Spleen (tissue), 11 donors: ENCODE measurements at regions not wholly inside any gene's neighbourhood (a gene's known extent, or its start where the extent isn't known, plus 50 kb on each side); places are given as distances from the start of the nearest gene placed in this dataset.

Source experiments
- DNase-seq: peaks from one replicate; pipeline ENCODE4 v3.0.0-alpha.2; 2020
- H3K27ac ChIP-seq, 8 donors: fragments of 200-600 bp; sonication (generic) in 7 of 8; 1 replicate in 4 of 8; 2 replicates in 4 of 8; pipeline versions ENCODE4 v1.5.0 to v1.8.0; 2016 to 2021; ENCODE audit warnings: inconsistent platforms in 4 of 8, mild to moderate bottlenecking in 4 of 8, moderate library complexity in 1 of 8
- H3K27me3 ChIP-seq, 7 donors: fragments of 200-600 bp; sonication (generic) in 6 of 7; replicated peaks in 1 of 7; 1 replicate in 4 of 7; 2 replicates in 3 of 7; pipeline versions ENCODE4 v1.5.0 to v1.8.0; 2016 to 2021; ENCODE audit warnings: inconsistent platforms in 3 of 7, mild to moderate bottlenecking in 1 of 7
- H3K36me3 ChIP-seq, 6 donors: fragments of 200-600 bp; sonication (generic) in 5 of 6; 1 replicate in 4 of 6; 2 replicates in 2 of 6; pipeline versions ENCODE4 v1.5.0 to v1.8.0; 2016 to 2021; ENCODE audit warnings: inconsistent platforms in 2 of 6
- H3K4me1 ChIP-seq, 6 donors: fragments of 200-600 bp; sonication (generic) in 5 of 6; 1 replicate in 3 of 6; 2 replicates in 3 of 6; pipeline versions ENCODE4 v1.5.0 to v1.8.0; 2016 to 2021; ENCODE audit warnings: inconsistent platforms in 3 of 6
- H3K4me3 ChIP-seq, 8 donors: fragments of 200-600 bp; sonication (generic) in 7 of 8; 1 replicate in 4 of 8; 2 replicates in 4 of 8; pipeline versions ENCODE4 v1.5.0 to v1.8.0; 2016 to 2021; ENCODE audit warnings: inconsistent platforms in 4 of 8, mild to moderate bottlenecking in 4 of 8, moderate library complexity in 2 of 8
- H3K9me3 ChIP-seq, 8 donors: fragments of 200-600 bp; sonication (generic) in 7 of 8; 1 replicate in 4 of 8; 2 replicates in 4 of 8; pipeline versions ENCODE4 v1.5.0 to v1.8.0; 2016 to 2021; ENCODE audit warnings: inconsistent platforms in 4 of 8
- POLR2A ChIP-seq, 3 donors: fragments of 450-650 bp; IDR thresholded peaks; one replicate each; pipeline ENCODE4 v1.5.1; 2017; ENCODE audit warnings: antibody characterized with exemption in 3 of 3, mild to moderate bottlenecking in 1 of 3
- POLR2AphosphoS5 ChIP-seq, 3 donors: sonication (generic); formaldehyde crosslinking; IDR thresholded peaks; one replicate each; pipeline ENCODE4 v1.5.1; 2017; ENCODE audit warnings: antibody characterized with exemption in 3 of 3
- WGBS, 5 donors: extraction: QIAGEN DNeasy Blood & Tissue Kit in 3 of 5; methylation state at CpG; one replicate each; pipeline versions ENCODE4 v1.1.5 to v1.1.7; 2013 to 2018; 5-methylcytosine and 5-hydroxymethylcytosine counted together
- intact Hi-C: fragments of 100-400 bp; cut with DNase I; formaldehyde crosslinking; loops from one replicate; pipeline ENCODE4 v1.15.0; 2023; ENCODE audit warnings: low total_unique reads
- TF ChIP-seq, protein P1 (sequence below), 11 experiments: fragments of 200-600 bp in 7 of 11; fragments of 450-650 bp in 4 of 11; sonication (generic) in 4 of 11; IDR thresholded peaks in 8 of 11; conservative IDR thresholded peaks in 3 of 11; 1 replicate in 7 of 11; 2 replicates in 4 of 11; pipeline versions ENCODE4 v1.4.0 to v1.8.0; 2016 to 2021; ENCODE audit warnings: antibody characterized with exemption in 11 of 11, inconsistent platforms in 4 of 11, mild to moderate bottlenecking in 1 of 11
- donor health status: healthy with polysubstance abuse.
- donor health status: DM: no; HTN: no; CAD: no; lungs with moderate emphysema.
- donor health status: DM: no; HTN: no; CAD: no.
- donor health status: Bipolar disorder and iron deficiency.
- donor health status: healthy.
- donor health status: DM: no; HTN: no; CAD: no.
- donor health status: DM: yes; HTN: yes; CAD: no.

DNA sequence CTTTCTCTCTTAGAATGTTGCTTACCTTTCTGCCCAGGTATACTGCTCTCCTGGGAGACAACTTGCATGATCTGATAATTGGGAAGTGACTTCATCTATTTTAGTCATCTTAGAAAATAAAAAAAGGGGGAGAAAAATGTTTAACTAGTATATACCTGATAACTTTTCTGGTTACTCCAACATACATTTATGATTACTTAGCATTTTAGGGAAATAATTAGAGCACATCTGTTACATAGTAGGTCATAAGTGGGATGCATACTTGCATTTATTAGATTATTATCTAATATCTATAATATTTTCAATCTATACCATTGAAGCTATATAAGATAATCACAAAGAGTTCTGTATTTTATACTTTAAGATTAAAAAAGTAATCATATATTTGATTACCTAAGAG, 193.9 kb upstream of the EYS start:
- no peaks in the 10 kb centered on the region for H3K4me1 ChIP-seq
- intact Hi-C loops = no loop called here
- H3K36me3 ChIP-seq = no peaks in the 10 kb centered on the region
- no peaks in the 10 kb centered on the region for H3K27me3 ChIP-seq
- H3K27ac ChIP-seq = no peak overlapping the region
- peaks cover 0 to 47% (median 16%) of the 10 kb centered on the region in 8 donors for H3K9me3 ChIP-seq
- no peak for DNase-seq
- no peak overlapping the region for H3K4me3 ChIP-seq
- TF ChIP-seq POLR2A (IDR thresholded peaks at IDR 0.05) = no peak
- no peak for TF ChIP-seq POLR2AphosphoS5 (IDR thresholded peaks at IDR 0.05)
- TF ChIP-seq, protein P1, sequence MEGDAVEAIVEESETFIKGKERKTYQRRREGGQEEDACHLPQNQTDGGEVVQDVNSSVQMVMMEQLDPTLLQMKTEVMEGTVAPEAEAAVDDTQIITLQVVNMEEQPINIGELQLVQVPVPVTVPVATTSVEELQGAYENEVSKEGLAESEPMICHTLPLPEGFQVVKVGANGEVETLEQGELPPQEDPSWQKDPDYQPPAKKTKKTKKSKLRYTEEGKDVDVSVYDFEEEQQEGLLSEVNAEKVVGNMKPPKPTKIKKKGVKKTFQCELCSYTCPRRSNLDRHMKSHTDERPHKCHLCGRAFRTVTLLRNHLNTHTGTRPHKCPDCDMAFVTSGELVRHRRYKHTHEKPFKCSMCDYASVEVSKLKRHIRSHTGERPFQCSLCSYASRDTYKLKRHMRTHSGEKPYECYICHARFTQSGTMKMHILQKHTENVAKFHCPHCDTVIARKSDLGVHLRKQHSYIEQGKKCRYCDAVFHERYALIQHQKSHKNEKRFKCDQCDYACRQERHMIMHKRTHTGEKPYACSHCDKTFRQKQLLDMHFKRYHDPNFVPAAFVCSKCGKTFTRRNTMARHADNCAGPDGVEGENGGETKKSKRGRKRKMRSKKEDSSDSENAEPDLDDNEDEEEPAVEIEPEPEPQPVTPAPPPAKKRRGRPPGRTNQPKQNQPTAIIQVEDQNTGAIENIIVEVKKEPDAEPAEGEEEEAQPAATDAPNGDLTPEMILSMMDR (IDR thresholded peaks at IDR 0.05 in 8 of 11, conservative IDR thresholded peaks at IDR 0.05 in 3 of 11) = no peak

DNA sequence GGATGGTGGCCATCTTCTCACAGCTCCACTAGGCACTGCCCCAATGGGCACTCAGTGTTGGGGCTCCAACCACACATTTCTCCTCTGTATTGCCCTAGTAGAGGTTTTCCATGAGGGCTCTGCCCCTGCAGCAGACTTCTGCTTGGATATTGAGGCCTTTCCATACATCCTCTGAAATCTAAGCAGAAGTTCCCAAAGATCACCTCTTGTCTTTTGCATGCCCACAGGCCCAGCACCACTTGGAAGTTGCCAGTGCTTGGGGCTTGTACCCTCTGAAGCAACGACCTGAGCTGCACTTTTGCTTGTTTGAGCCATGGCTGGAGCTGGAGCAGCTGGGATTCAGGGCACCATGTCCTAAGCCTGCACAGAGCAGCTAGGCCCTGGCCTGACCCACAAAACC, 189.1 kb upstream of the EYS start:
- DNase-seq = peak; percentile 28
- Histone ChIP-seq H3K36me3 (no peaks in the 10 kb centered on the region), H3K4me1 (no peaks in the 10 kb centered on the region), H3K27ac (no peak overlapping the region), H3K4me3 (no peak overlapping the region), H3K27me3 (no peaks in the 10 kb centered on the region), H3K9me3 (peaks cover 0 to 40% (median 15%) of the 10 kb centered on the region in 8 donors)
- 0 to 18% (median 0%) methylated on average over 1 of the region's 1 CpG for WGBS, 5 donors
- TF ChIP-seq POLR2AphosphoS5 (IDR thresholded peaks at IDR 0.05) (no peak), POLR2A (IDR thresholded peaks at IDR 0.05) (no peak)
- TF ChIP-seq, protein P1 (IDR thresholded peaks at IDR 0.05 in 8 of 11, conservative IDR thresholded peaks at IDR 0.05 in 3 of 11) = no peak
- intact Hi-C loops = no loop called here

DNA sequence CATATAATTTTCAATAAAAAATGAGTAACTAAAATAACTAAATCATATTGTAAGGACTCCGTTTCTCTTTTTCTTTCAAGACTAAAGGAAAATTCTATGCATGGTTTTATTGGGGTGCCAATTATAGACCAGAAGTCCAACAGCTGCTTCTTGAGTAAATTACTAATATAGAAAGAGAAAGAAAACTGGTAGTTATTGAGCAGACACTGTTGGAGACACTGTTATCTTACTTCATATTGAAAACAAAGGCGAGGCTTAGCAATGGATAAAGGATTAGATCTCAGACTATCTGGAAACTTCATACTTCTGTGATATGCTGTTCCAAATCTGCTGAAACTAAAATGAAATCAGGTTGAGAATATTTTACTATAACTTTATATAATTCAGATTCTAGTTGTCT, 169.6 kb upstream of the EYS start:
- no peaks in the 10 kb centered on the region for H3K36me3 ChIP-seq
- no peaks in the 10 kb centered on the region for H3K27me3 ChIP-seq
- DNase-seq = no peak
- intact Hi-C loops = no loop called here
- whole genome bisulfite sequencing, 5 donors = 79 to 90% (median 85%) methylated on average over 2 of the region's 2 CpGs
- TF ChIP-seq, protein P1 (IDR thresholded peaks at IDR 0.05 in 8 of 11, conservative IDR thresholded peaks at IDR 0.05 in 3 of 11) = no peak
- no peaks in the 10 kb centered on the region for H3K4me1 ChIP-seq
- H3K27ac ChIP-seq = no peak overlapping the region
- H3K4me3 ChIP-seq = no peak overlapping the region
- H3K9me3 ChIP-seq = peaks cover 0 to 6% (median 0%) of the 10 kb centered on the region in 8 donors

DNA sequence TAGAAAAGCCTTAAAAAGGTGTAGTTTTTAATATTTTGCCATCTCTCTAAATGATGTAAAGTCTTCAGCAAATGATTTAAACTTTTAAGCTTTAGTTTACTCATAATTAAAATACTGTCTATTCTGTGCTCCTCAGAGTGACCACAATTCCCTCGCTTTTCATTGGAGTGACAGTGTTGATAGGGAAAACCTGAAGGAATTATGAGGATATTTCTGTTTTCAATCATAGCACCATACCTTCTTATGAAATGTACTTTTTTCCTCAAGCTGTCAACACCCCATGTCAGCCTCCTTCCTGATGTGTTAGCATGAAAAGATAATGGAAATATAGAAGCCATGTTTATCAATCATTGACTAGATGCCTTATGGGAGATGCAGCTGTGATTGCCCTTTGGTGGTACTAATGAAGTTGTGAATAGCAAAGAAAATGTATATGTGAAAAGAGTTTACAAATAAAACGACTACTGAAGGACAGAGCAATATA, 145.4 kb upstream of the EYS start:
- no peak overlapping the region for H3K27ac ChIP-seq
- DNase-seq = no peak
- H3K9me3 ChIP-seq = peaks cover 0 to 27% (median 8%) of the 10 kb centered on the region in 8 donors
- H3K4me1 ChIP-seq = no peaks in the 10 kb centered on the region
- TF ChIP-seq POLR2AphosphoS5 (IDR thresholded peaks at IDR 0.05) = no peak
- TF ChIP-seq, protein P1 (IDR thresholded peaks at IDR 0.05 in 8 of 11, conservative IDR thresholded peaks at IDR 0.05 in 3 of 11) = no peak
- no peak for TF ChIP-seq POLR2A (IDR thresholded peaks at IDR 0.05)
- intact Hi-C loops = no loop called here
- 76 to 83% (median 81%) methylated on average over 2 of the region's 2 CpGs for WGBS, 5 donors
- no peak overlapping the region for H3K4me3 ChIP-seq
- H3K36me3 ChIP-seq = no peaks in the 10 kb centered on the region
- no peaks in the 10 kb centered on the region for H3K27me3 ChIP-seq
